HG03575 (cell line): ENCODE measurements at regions not wholly inside any gene's neighbourhood (a gene's known extent, or its start where the extent isn't known, plus 50 kb on each side); places are given as distances from the start of the nearest gene placed in this dataset.

Experiments used
- ATAC-seq: cut with Tn5 transposase; IDR thresholded peaks from one replicate; pipeline ENCODE4 v1.9.1; 2021; ENCODE audit not compliant: unreplicated experiment, insufficient number of reproducible peaks, low FRiP score; ENCODE audit errors: extremely low read depth

DNA sequence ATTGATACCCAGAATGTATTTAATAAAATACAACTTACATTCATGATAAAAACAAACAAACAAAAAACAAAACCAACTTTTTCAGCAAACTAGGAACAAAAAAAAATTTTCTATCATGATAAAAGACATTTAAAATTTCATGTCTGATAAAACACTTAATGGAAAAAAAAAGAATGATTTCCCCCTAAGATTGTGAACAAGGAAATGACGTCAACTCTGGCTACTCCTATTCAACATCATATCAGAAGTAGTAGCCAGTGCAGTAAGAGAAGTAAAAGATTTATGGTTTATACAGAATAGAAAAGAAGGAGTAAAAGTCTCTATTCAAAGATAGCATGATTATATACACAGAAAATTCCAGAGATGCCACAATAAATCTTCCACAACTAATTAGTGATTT, 1306.6 kb downstream of the FSCB start:
- ATAC-seq: no peak

DNA sequence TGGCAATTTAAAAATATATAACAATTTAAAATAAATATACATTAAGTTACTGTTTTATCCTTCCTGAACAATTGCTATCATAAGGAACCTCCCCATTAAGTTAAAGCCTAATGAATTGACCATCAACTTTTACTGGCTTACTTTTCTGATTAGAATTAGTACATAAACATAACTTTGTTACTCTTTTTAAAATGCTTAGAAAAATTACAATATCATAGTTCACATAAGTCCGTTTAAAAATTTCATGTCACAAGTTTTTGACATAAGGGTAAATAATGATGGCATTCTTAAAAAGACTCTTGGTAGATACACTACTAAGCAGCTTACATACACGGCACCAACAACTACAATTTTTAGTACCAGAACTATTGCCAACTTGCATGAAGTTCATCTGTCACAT, 1308.6 kb downstream of the FSCB start:
- no peak for ATAC-seq

DNA sequence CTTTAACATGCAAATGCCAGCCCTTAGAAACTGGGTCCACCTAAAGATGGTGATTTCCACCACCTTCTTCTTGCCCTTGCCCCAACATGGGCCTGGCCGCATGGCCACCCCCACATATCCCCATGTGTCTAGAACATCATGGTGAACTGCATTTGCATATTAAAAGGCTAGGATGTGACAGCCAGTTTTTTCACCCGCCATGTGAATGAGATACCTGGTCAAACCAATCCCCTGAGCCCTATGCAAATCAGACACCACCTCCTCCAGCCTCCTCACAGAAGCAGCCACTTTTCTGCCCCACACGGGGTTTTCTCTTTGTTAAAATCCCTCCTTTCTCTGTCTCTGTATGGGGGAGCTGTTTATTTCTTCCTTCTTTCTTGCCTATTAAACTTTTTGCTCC, 1322.5 kb downstream of the FSCB start:
- ATAC-seq: no peak

DNA sequence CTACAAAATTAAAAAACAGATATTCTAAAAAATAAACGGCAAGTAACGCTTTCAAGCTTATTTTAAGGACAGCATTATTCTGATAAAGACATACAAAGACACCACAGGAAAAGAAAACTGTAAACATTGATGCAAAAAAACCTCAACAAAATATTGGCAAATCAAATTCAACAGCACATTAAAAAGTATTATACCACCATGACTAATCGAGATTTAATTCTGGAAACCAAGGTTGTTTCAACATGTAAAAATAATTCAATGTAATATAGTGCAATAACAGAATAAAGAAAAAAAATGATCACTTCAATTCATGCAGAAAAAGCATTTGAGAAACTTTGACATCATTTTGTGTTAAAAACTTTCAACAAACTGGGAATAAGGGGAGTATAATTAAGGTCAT, 1323.2 kb downstream of the FSCB start:
- no peak for ATAC-seq

DNA sequence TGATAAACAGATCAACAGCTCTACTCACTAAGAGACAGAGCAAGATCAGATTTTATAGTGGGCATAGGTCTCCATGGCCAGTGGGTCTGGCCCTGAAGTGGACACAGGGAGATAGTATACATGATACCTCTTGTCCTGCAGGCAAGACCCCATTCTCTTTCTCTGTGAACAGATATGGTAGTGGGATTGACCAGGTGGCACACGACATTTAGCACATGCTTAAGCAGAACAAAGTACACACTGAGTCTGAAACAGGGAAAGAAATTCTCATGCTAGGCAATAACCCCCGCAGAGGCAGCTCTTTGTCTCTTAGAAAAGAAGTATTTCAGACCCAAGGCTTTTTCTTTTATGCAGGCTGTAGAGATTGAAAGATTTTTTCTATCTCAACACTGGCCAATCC, 1331.2 kb downstream of the FSCB start:
- ATAC-seq: no peak

DNA sequence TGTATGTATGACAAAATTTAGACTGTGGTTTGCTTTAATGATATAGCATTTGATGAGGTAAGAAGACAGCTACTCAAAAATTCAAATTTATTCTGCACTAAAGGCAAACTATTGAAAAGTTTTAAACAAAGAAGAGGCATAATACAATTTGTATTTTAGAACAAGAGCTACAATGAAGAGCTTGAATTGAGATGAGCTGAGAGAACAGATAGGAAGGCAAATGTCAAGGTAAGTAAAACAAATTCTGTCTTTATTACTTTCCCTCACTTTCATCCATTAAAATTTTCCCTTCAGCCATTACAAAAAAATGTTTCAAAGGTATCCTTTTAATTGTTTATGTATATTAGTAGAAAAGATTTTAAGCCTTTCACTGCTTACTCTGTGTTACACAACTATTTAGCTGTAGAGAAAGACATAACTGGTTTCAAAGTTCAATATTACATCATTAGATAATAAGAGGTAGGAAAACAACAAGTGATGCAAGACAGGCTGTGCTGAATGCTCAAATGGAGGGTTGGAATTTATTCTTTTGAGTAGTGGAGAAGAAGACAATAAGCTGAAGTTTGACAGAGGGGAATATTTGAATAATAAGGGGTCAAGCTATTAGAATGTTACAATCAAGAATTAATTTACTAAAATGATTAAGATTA, 1334.1 kb downstream of the FSCB start:
- no peak for ATAC-seq

DNA sequence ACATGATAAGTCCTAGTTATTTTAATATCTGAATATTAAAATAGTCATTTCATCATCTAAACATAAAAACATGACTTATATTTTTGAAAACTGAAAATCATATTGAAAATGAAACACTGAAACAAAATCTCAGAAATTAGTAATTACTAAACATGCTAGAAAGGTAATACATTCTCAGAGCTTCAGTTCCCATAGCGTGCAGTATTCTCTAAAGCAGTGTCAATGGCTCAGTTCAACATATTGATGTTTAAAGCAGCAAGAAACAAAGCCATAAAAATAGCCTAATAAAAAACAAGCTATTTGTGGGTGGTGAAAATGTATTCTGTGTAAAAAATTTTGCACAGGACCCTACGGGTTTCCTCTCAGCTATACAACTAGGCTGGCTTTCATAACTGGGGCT, 1337.4 kb downstream of the FSCB start:
- ATAC-seq: no peak

DNA sequence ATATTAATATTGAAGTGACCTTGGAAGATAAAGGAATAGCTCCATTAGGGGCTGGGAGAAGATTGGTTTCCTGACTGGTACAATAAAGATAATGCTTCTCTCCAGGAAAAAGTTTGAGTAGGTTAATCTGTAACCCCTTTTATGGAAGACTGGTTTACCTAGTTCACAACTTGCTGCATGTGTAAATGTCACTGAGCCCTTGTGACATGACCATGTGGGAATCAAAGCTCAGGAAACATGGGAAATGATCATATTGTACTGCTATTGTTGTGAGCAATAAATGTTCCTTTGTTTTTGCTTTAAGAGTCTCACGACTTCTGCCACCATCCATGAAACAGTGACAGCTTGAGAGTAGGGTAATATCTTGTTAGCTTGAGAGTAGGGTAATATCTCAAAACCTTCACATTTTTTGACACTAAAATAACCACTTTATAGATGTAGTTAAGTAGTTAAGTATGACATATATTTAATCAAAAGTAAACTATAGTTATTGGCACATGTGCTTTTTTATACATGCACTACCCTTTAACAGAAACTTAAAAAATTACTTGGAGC, 1338.6 kb downstream of the FSCB start:
- no peak for ATAC-seq

DNA sequence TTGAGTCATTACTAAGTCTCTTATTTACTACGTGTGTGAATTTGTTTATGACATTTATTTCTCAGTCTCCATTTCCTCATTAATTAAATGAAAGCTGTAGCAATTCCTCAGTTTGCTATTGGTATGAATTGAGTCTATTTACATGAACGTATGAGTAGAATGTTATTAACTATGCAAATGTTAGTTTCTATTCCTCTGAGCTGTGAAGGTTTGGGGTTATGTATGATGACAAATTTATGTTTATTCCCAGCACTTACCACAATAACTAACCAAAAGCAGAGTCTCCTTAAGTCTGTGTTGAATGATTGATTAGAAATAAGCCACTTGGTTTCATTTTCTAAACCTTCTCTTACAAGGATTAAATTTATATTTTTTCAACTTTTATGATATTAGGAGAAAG, 1340.9 kb downstream of the FSCB start:
- ATAC-seq: no peak

DNA sequence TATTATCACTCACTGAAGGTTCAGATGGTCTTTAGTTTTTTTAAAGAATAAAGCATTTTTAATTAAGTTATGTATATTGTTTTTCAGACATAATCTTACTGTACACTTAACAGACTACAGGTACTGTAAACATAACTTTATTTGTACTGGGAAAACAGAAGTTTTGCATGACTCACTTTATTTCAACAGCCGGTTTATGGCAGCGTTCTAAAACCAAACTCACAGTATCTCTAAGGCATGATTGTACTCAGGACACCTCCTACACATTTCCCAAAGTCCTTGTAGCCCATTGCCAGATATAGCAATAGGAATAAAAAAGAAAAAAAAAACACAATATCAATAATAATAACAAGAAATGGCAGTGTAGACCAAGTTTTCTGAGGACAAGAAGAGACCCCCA, 1341.4 kb downstream of the FSCB start:
- ATAC-seq: no peak

DNA sequence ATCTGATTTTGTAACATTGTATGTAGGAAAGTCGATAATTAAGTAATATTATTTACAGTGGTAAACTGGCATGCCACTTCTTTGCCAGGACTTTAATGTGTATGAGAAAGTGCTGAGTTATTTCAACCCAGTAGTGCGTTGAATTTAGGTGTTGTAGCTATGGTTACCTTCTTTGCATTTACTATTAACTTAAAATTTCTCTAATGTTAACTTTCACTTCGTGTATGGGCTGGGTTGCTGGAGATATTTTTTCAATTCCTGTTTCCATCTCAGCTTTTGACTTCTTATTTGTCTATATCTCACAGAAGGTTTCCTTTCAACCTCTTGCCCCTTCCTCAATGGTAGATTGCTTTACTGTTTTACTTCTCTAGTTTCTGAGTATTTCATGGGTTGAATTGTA, 1345.6 kb downstream of the FSCB start:
- ATAC-seq: peak; percentile 34

DNA sequence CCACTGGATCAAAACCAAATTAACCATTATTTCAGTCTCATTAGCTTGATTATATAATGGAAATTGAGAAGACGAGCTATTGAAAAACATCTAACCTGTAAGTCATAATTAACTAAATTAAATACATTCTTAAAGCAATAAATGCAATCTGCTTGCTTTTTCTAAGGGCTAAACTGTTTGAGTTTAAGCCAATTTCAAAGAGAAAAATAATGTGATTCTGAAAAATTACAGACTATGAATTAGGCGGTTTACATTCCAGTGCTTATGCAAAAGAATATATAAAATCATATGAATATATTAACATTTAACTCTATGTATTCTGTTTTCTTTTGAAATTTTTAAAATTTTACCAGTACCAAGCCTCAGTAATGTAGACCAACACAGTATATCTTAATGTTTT, 1349.4 kb downstream of the FSCB start:
- ATAC-seq: no peak

DNA sequence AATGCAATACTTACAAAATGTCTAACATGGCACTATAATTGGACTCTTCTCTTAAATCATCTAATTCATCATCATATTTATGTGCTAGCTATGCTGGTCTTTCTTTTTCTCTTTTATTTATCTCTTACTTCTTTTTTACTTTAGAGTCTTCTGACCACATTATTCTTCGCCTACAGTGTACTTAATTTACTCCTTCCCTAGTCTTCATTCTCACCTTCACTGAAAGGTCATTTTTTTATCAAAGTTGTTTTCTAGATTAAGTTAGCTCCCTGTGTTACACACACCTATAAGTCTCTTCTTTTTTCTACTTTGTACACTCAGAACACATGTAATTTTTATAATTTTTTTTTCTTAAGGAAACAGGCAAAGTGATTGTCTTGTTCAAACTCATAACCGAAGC, 1351.2 kb downstream of the FSCB start:
- ATAC-seq: no peak

DNA sequence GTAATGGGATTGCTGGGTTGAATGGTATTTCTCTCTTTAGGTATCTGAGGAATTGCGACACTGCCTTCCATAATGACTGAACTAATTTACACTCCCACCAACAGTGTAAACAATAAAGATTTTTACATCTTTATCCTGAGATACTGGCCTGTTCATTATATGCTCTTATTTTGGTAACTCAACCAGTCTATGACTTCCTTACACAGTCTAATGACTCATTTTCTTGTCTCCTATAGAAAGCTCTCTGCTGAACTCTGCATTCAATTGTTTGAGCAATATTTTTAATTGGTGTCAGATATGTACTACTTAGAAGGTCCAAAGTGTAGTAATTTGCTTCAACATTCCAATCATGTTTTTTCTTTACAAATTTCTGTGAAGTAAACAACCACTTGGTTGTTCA, 1351.8 kb downstream of the FSCB start:
- ATAC-seq: no peak

DNA sequence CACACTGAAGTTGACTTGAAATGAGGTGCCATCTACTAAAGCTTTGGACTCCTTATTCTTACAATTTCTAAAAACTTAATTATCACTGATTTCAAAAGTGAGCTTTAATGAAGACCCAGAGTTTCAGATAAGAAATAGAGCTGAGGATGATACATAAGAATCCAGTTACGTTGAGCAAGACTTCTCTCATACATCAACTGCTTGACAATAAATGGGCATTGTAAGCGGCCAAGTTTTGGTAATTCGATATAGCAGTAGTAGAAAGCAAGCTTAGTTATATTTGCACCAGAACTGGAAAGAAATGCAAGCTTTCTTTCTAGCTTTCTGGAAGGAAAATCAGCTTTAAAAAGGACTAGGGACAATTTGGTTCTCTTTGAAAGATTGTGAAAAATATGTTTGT, 1359.6 kb downstream of the FSCB start:
- no peak for ATAC-seq

DNA sequence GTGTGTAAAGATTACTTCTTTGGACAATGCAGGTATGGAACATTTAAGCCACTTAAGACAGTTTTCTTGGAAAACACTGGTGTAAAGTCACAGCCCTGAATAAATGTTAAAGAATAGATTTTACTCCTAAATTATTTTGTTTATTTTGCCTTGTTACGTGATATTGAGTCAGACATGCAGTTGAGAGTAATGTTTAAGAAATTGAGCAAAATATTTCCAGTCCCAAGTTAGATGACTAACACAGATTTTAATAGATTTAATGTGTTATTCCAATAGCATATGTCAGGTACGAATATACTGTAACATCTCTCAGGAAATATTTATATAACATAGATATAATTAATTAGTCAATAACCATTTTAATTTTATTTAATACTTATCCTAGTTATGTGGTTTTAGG, 1361.7 kb downstream of the FSCB start:
- no peak for ATAC-seq

DNA sequence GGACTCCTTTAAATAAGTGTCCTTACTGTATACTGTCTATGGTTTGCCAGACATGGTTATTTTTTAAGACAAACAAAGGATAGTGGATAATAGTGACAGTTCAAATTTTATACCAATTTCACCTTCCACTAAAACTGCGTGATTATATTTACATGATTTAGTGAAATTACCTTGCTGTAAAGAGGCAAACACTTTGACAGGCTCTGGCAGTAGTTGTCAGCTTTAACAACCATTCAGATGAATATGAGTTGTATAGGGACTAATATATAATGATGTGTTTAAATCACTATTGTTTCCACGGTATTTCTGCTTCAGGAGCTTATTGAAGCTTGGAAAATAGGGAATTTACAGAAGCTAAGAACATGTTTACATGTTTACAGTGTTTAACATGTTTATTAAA, 1364.0 kb downstream of the FSCB start:
- no peak for ATAC-seq

DNA sequence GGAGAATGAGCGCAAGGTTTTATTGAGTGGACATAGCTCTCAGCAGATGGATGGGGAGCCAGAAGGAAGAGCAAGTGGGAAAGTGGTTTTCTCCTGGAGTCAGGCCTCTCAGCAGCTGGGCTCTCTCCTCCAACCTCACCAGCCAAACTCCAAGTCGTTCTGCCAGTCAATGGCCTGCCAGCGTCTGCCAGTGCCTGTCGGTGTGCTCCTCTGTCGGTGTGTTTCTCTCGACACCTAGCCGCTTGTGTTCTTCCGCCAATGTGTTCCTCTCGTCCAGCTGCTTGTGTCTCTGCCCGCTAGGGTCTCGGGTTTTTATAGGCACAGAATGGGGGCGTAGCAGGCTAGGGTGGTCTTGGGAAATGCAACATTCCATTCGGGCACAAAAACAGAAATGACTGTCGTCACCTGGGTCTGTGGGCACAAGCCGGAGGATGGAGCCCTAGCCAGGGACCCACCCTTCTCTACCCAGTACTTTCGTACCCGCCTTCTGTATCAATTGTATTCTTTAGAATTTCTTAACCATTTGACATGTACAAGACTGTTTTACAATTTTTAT, 1365.4 kb downstream of the FSCB start:
- ATAC-seq: no peak

DNA sequence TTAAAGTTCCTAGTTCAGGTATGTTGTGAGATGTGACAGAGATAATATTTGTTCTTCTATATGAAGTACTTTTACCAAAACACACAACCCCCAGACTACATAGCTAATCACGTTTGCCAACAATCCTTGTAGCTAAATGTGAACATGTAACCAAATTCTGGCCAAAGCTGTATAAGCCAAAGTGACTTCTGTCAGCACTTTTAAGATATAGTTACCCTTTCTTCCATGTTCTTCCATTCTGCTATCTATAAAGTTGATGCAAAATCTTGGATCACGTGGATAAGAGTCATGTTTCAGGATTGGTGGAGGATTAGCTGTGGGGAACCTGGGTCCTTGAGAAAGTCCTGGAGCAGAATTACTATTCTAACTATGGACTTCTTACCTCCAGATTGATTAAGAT, 1366.6 kb downstream of the FSCB start:
- ATAC-seq: no peak

DNA sequence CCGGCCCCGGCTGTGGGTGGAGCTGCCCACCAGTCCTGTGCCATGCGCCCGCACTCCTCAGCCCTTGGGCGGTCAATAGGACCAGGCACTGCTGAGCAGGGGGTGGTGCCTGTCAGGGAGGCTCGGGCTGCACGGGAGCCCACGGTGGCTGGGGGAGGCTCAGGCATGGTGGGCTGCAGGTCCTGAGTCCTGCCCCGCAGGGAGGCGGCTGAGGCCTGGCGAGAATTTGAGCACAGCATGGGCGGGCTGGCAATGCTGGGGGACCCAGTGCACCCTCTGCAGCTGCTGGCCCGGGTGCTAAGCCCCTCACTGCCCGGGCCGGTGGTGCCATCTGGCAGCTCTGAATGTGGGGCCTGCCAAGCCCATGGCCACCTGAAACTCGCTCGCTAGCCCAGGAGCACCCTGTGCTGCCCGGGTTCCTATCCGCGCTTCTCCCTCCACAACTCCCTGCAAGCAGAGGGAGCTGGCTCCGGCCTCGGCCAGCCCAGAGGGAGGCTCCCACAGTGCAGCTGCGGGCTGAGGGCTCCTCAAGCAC, 1371.1 kb downstream of the FSCB start:
- ATAC-seq: no peak

DNA sequence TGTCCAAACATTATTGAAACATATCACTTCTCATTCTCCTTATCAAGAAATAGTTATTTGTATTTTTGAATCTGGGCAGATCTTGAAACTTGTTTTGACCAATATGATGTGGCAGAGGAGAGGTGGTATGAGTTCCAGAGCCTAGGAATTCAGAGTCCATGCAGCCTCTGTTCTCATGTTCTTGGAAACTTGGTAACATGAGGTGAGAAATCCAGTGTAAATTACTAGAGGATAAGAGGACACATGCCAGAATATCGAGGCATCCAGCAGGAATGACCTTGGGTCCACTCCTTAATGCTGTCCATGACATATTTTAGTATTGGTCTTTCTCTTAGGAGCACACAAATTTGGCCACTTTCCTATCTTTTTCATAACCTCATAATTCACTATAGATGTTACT, 1374.6 kb downstream of the FSCB start:
- no peak for ATAC-seq
